Testis (tissue), 2 donors: ENCODE measurements at regions not wholly inside any gene's neighbourhood (a gene's known extent, or its start where the extent isn't known, plus 50 kb on each side); places are given as distances from the start of the nearest gene placed in this dataset.

ENCODE experiments used
- DNase-seq: peaks from one replicate; pipeline ENCODE4 v3.0.0-alpha.2; 2019
- H3K27ac ChIP-seq, 2 donors: fragments of 200-600 bp; sonication (generic); one replicate each; pipeline ENCODE4 v1.5.1; 2019
- H3K27me3 ChIP-seq: fragments of 200-600 bp; sonication (generic); one replicate; pipeline ENCODE4 v1.5.1; 2019
- H3K36me3 ChIP-seq: fragments of 200-600 bp; sonication (generic); one replicate; pipeline ENCODE4 v1.5.1; 2017; ENCODE audit warnings: low read depth; ENCODE audit errors: missing control alignments
- H3K4me1 ChIP-seq: fragments of 200-600 bp; sonication (generic); one replicate; pipeline ENCODE4 v1.5.1; 2019
- H3K4me3 ChIP-seq, 2 donors: fragments of 200-600 bp; sonication (generic); one replicate each; pipeline ENCODE4 v1.5.1; 2017 to 2019
- H3K9me3 ChIP-seq: fragments of 200-600 bp; sonication (generic); one replicate; pipeline ENCODE4 v1.5.1; 2017
- POLR2A ChIP-seq: fragments of 450-650 bp; IDR thresholded peaks from one replicate; pipeline ENCODE4 v1.6.1; 2017; ENCODE audit warnings: antibody characterized with exemption, mild to moderate bottlenecking, moderate library complexity
- WGBS, 2 donors: methylation state at CpG; one replicate each; pipeline ENCODE4 v1.1.5; 2018; 5-methylcytosine and 5-hydroxymethylcytosine counted together
- intact Hi-C: fragments of 100-400 bp; cut with DNase I; formaldehyde crosslinking; loops from one replicate; pipeline ENCODE4 v1.15.1; 2023; ENCODE audit warnings: low total_unique reads
- TF ChIP-seq, protein P1 (sequence below), 3 experiments: fragments of 450-650 bp in 2 of 3; fragments of 200-600 bp in 1 of 3; sonication (generic) in 1 of 3; IDR thresholded peaks; one replicate each; pipeline ENCODE4 v1.5.1; 2016 to 2019; ENCODE audit warnings: antibody characterized with exemption in 3 of 3, mild to moderate bottlenecking in 2 of 3, moderate library complexity in 1 of 3

DNA sequence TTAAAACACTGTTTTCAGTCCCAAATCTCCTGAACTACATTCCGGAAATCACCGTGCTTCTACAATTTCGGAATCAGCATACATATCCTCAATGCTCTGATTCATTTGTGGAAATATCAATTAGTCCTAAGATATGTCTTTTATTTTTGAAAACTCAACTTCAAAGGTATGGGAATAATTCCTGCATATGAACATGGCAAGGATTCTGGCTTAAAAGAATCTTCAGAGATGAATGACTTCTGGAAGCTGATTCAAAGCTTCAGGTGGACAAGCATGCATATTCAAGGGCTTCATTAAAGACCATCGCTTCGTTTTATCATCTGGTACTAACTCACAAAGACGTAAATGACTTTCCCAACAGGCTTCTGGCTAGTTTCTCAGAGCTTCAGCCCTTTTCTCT is 246.0 kb upstream of the LRRN1 start:
- intact Hi-C loops, result no loop called here
- no peaks in the 10 kb centered on the region for H3K36me3 ChIP-seq
- H3K9me3 ChIP-seq, result no peaks in the 10 kb centered on the region
- H3K4me1 ChIP-seq, result no peaks in the 10 kb centered on the region
- 93 to 96% methylated on average over 6 of the region's 6 CpGs for WGBS, 2 donors
- TF ChIP-seq, protein P1, sequence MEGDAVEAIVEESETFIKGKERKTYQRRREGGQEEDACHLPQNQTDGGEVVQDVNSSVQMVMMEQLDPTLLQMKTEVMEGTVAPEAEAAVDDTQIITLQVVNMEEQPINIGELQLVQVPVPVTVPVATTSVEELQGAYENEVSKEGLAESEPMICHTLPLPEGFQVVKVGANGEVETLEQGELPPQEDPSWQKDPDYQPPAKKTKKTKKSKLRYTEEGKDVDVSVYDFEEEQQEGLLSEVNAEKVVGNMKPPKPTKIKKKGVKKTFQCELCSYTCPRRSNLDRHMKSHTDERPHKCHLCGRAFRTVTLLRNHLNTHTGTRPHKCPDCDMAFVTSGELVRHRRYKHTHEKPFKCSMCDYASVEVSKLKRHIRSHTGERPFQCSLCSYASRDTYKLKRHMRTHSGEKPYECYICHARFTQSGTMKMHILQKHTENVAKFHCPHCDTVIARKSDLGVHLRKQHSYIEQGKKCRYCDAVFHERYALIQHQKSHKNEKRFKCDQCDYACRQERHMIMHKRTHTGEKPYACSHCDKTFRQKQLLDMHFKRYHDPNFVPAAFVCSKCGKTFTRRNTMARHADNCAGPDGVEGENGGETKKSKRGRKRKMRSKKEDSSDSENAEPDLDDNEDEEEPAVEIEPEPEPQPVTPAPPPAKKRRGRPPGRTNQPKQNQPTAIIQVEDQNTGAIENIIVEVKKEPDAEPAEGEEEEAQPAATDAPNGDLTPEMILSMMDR (IDR thresholded peaks at IDR 0.05), result no peak
- TF ChIP-seq POLR2A, result no peak
- no peak for DNase-seq
- no peak overlapping the region for H3K27ac ChIP-seq
- no peak overlapping the region for H3K4me3 ChIP-seq
- H3K27me3 ChIP-seq, result no peaks in the 10 kb centered on the region

- intact Hi-C loops, result no loop called here
- 72 to 76% methylated on average over 3 of the region's 3 CpGs for WGBS, 2 donors
Observed at GRCh38 chr3:3552761-3553160, 246.5 kb upstream of the LRRN1 start.

GRCh38 chr3:3551981-3552380 is 247.2 kb upstream of the LRRN1 start:
- DNase-seq, result no peak
- Histone ChIP-seq H3K4me3 (no peak overlapping the region), H3K4me1 (no peaks in the 10 kb centered on the region), H3K27me3 (no peaks in the 10 kb centered on the region), H3K9me3 (no peaks in the 10 kb centered on the region), H3K36me3 (no peaks in the 10 kb centered on the region), H3K27ac (no peak overlapping the region)
- intact Hi-C loops, result no loop called here
- TF ChIP-seq, protein P1 (IDR thresholded peaks at IDR 0.05), result no peak
- no peak for TF ChIP-seq POLR2A

More at GRCh38 chr3:3552761-3553160, 246.5 kb upstream of the LRRN1 start:
- no peaks in the 10 kb centered on the region for H3K36me3 ChIP-seq
- no peaks in the 10 kb centered on the region for H3K4me1 ChIP-seq
- DNase-seq, result no peak
- TF ChIP-seq, protein P1 (IDR thresholded peaks at IDR 0.05), result no peak
- no peak for TF ChIP-seq POLR2A
- no peak overlapping the region for H3K27ac ChIP-seq
- H3K9me3 ChIP-seq, result no peaks in the 10 kb centered on the region
- H3K27me3 ChIP-seq, result no peaks in the 10 kb centered on the region
- H3K4me3 ChIP-seq, result no peak overlapping the region

DNA sequence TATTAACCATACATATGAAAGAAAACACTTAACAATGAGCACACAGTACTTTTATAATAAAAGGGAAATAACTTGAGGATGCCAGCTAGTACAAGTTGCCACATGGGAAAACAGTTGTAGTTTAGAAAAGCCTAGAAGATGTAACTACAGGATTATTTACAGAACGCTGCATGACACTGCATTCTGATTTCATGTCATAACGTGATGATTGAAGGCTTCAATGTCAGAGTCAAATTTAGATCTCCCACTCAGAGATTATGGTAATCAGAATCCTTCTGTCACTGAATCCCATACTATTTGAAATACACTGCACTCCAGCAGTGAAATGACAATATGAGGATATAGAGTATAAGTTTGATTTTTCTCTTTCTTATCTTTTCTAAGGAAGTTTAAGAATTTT is 253.9 kb upstream of the LRRN1 start:
- H3K36me3 ChIP-seq, result no peaks in the 10 kb centered on the region
- intact Hi-C loops, result no loop called here
- H3K9me3 ChIP-seq, result no peaks in the 10 kb centered on the region
- H3K4me1 ChIP-seq, result no peaks in the 10 kb centered on the region
- TF ChIP-seq POLR2A, result no peak
- TF ChIP-seq, protein P1 (IDR thresholded peaks at IDR 0.05), result no peak
- H3K4me3 ChIP-seq, result peak overlapping the region in 1 of 2 donors; percentile 19
- no peak for DNase-seq
- H3K27ac ChIP-seq, result no peak overlapping the region
- 35 to 50% methylated on average over 2 of the region's 2 CpGs for WGBS, 2 donors
- no peaks in the 10 kb centered on the region for H3K27me3 ChIP-seq

GRCh38 chr3:3538451-3538850 is 260.8 kb upstream of the LRRN1 start:
- H3K27ac ChIP-seq, result no peak overlapping the region
- DNase-seq, result no peak
- H3K27me3 ChIP-seq, result no peaks in the 10 kb centered on the region
- H3K36me3 ChIP-seq, result no peaks in the 10 kb centered on the region
- intact Hi-C loops, result no loop called here
- TF ChIP-seq, protein P1 (IDR thresholded peaks at IDR 0.05), result no peak
- TF ChIP-seq POLR2A, result no peak
- no peak overlapping the region for H3K4me3 ChIP-seq
- WGBS, 2 donors, result 92 to 95% methylated on average over 4 of the region's 4 CpGs
- H3K4me1 ChIP-seq, result peaks cover 3% of the 10 kb centered on the region
- H3K9me3 ChIP-seq, result no peaks in the 10 kb centered on the region
